HS-5 (cell line): ENCODE measurements at regions not wholly inside any gene's neighbourhood (a gene's known extent, or its start where the extent isn't known, plus 50 kb on each side); places are given as distances from the start of the nearest gene placed in this dataset.

Source experiments
- DNase-seq: peaks from one replicate; pipeline ENCODE4 v3.0.0-alpha.2; 2012; ENCODE audit warnings: low read depth

- no peak for DNase-seq
These were observed 1238.3 kb downstream of the SORCS3 start for GRCh38 chr10:105879401-105879800.

- DNase-seq: no peak
These were observed 1234.0 kb downstream of the SORCS3 start for GRCh38 chr10:105875050-105875449.

- no peak for DNase-seq
These were observed 1231.6 kb downstream of the SORCS3 start for GRCh38 chr10:105872665-105873064.

GRCh38 chr10:105868935-105869334 lies 1227.8 kb downstream of the SORCS3 start:
- DNase-seq: no peak

GRCh38 chr10:105864854-105865253 lies 1223.8 kb downstream of the SORCS3 start:
- no peak for DNase-seq

GRCh38 chr10:105857268-105858264 lies 1216.5 kb downstream of the SORCS3 start:
- DNase-seq: no peak

- no peak for DNase-seq
These were observed 1214.7 kb downstream of the SORCS3 start for GRCh38 chr10:105855791-105856190.

GRCh38 chr10:105844676-105845570 lies 1203.8 kb downstream of the SORCS3 start:
- DNase-seq: no peak

- no peak for DNase-seq
These were observed 1203.2 kb downstream of the SORCS3 start for GRCh38 chr10:105844241-105844640.

- no peak for DNase-seq
These were observed 1202.7 kb downstream of the SORCS3 start for GRCh38 chr10:105843786-105844185.

- DNase-seq: no peak
These were observed 1199.2 kb downstream of the SORCS3 start for GRCh38 chr10:105840288-105840770.

- no peak for DNase-seq
These were observed 1197.3 kb downstream of the SORCS3 start for GRCh38 chr10:105838392-105838791.

- DNase-seq: peak; percentile 14
These were observed 1196.9 kb downstream of the SORCS3 start for GRCh38 chr10:105837951-105838350.

GRCh38 chr10:105834261-105835059 lies 1193.4 kb downstream of the SORCS3 start:
- DNase-seq: no peak

- no peak for DNase-seq
These were observed 1186.0 kb downstream of the SORCS3 start for GRCh38 chr10:105827133-105827532.

GRCh38 chr10:105807935-105808587 lies 1167.0 kb downstream of the SORCS3 start:
- DNase-seq: no peak

GRCh38 chr10:105803206-105803605 lies 1162.1 kb downstream of the SORCS3 start:
- no peak for DNase-seq

- no peak for DNase-seq
These were observed 1159.6 kb downstream of the SORCS3 start for GRCh38 chr10:105800641-105801040.

GRCh38 chr10:105798328-105798889 lies 1157.3 kb downstream of the SORCS3 start:
- DNase-seq: no peak

- no peak for DNase-seq
These were observed 1156.3 kb downstream of the SORCS3 start for GRCh38 chr10:105797234-105797890.
